ENCODE measurements at regions not wholly inside any gene's neighbourhood (a gene's known extent, or its start where the extent isn't known, plus 50 kb on each side); places are given as distances from the start of the nearest gene placed in this dataset.

- 77% methylated on average over 19 of the region's 19 CpGs for WGBS
- peaks cover 30% of the 10 kb centered on the region for H3K4me1 ChIP-seq (ENCODE audit: control insufficient read depth, insufficient read depth, low read depth, low read length)
- no peak overlapping the region for H2AFZ ChIP-seq (ENCODE audit: low read depth, low read length)
- H2BK15ac ChIP-seq (ENCODE audit: low read depth, poor library complexity, severe bottlenecking), result no peak overlapping the region
- no peak overlapping the region for H4K8ac ChIP-seq (ENCODE audit: low read length)
- H3K4me3 ChIP-seq (ENCODE audit: insufficient read depth in 1 of 2, low read depth in 1 of 2, low read length in 2 of 2), result no peak overlapping the region
- no peak overlapping the region for H2AK5ac ChIP-seq (ENCODE audit: low read length, severe bottlenecking)
- no peak for DNase-seq
- no peak overlapping the region for H3K18ac ChIP-seq (ENCODE audit: low read depth in 1 of 2, low read length in 2 of 2)
- H2BK120ac ChIP-seq (ENCODE audit: low read depth, low read length), result no peak overlapping the region
- peaks cover 0 to 32% of the 10 kb centered on the region in 2 experiments for H3K27me3 ChIP-seq (ENCODE audit: control insufficient read depth in 1 of 2, insufficient read depth in 1 of 2, low read length in 2 of 2)
- no peaks in the 10 kb centered on the region for H3K36me3 ChIP-seq (ENCODE audit: control insufficient read depth in 1 of 2, insufficient read depth in 2 of 2, low read depth in 1 of 2, low read length in 2 of 2)
- no peak overlapping the region for H2BK5ac ChIP-seq (ENCODE audit: low read depth, low read length, poor library complexity, severe bottlenecking)
- no peaks in the 10 kb centered on the region for H3K79me1 ChIP-seq (replicated peaks; ENCODE audit: low read length, poor library complexity, severe bottlenecking)
- no peak overlapping the region for H3K23ac ChIP-seq (ENCODE audit: low read length in 2 of 2)
- no peak overlapping the region for H3K4ac ChIP-seq (ENCODE audit: low read depth in 1 of 2, low read length in 2 of 2)
- H2BK12ac ChIP-seq (ENCODE audit: low read length in 2 of 2), result no peak overlapping the region
- H3K9me3 ChIP-seq (ENCODE audit: control insufficient read depth, low read length), result no peaks in the 10 kb centered on the region
- H3K27ac ChIP-seq (ENCODE audit: low read length, poor library complexity, severe bottlenecking), result no peak overlapping the region
- no peak overlapping the region for H4K91ac ChIP-seq (ENCODE audit: low read length)
- no peak overlapping the region for H3K14ac ChIP-seq (ENCODE audit: low read length in 2 of 2)
- H3K9ac ChIP-seq (ENCODE audit: low read length), result no peak overlapping the region
- no peak overlapping the region for H3K4me2 ChIP-seq (ENCODE audit: low read length, poor library complexity, severe bottlenecking)
Observed at GRCh38 chr6:166750108-166750793, 123.2 kb upstream of the RPS6KA2 start.

- H3K4ac ChIP-seq (ENCODE audit: low read depth in 1 of 2, low read length in 2 of 2), result no peak overlapping the region
- WGBS, result 78% methylated on average over 4 of the region's 6 CpGs
Observed at GRCh38 chr6:166749666-166750065, 122.6 kb upstream of the RPS6KA2 start.

DNA sequence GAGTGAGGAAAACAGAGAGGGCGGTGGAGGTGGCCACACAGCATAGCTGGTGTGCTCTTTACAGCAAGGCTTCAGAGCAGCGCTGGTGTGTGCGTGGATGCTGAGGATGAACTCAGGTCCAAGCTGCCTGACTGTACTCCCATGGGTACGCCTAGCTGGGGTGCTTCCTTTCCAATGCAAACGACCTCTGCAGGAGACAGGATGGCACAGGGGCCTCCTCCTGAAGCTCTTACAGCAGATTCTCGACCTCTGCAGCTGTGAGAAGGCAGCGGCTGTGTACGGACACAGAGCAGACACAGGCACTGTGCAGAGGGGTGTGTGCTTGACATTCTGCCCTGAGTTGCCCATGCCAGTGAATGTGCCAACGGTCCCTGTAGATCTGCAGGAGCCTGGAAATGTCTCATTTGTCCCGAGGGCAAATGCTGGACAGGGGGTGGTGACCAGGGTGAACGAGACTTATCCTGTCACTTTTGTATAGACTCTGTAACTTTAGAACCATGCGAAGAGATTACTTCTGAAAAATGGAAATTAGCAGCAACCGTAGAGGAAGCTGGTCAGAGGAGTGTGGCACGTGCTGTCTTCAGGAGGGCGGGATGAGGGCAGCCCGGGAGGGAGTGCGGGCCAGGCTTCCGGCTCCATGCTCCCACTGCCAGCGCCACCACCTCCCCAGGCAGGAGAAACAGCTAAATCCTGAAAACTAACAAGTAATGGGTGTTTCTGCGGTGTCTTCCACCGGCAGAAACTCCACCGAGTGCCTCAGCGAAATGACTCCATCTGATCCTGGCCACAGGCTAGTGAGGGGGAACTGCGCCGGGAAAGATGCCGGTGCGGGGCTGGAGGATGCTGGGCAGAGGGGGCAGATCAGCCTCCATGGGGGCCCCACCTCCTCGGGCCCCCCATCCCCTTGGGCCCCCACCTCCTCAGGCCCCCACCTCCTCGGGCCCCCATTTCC is 120.9 kb upstream of the RPS6KA2 start:
- Histone ChIP-seq H2AFZ (ENCODE audit: low read depth, low read length) (no peak overlapping the region), H4K91ac (ENCODE audit: low read length) (no peak overlapping the region), H4K8ac (ENCODE audit: low read length) (no peak overlapping the region), H3K4me3 (ENCODE audit: insufficient read depth in 1 of 2, low read depth in 1 of 2, low read length in 2 of 2) (no peak overlapping the region), H3K23ac (ENCODE audit: low read length in 2 of 2) (no peak overlapping the region), H3K4me2 (ENCODE audit: low read length, poor library complexity, severe bottlenecking) (no peak overlapping the region), H2BK120ac (ENCODE audit: low read depth, low read length) (no peak overlapping the region), H3K4me1 (ENCODE audit: control insufficient read depth, insufficient read depth, low read depth, low read length) (peaks cover 38% of the 10 kb centered on the region), H3K4ac (ENCODE audit: low read depth in 1 of 2, low read length in 2 of 2) (no peak overlapping the region), H3K14ac (ENCODE audit: low read length in 2 of 2) (no peak overlapping the region), H2AK5ac (ENCODE audit: low read length, severe bottlenecking) (no peak overlapping the region), H3K27me3 (ENCODE audit: control insufficient read depth in 1 of 2, insufficient read depth in 1 of 2, low read length in 2 of 2) (peaks cover 0 to 32% of the 10 kb centered on the region in 2 experiments), H2BK5ac (ENCODE audit: low read depth, low read length, poor library complexity, severe bottlenecking) (no peak overlapping the region), H3K36me3 (ENCODE audit: control insufficient read depth in 1 of 2, insufficient read depth in 2 of 2, low read depth in 1 of 2, low read length in 2 of 2) (no peaks in the 10 kb centered on the region), H3K9ac (ENCODE audit: low read length) (no peak overlapping the region), H3K18ac (ENCODE audit: low read depth in 1 of 2, low read length in 2 of 2) (no peak overlapping the region), H2BK12ac (ENCODE audit: low read length in 2 of 2) (no peak overlapping the region), H3K79me1 (replicated peaks; ENCODE audit: low read length, poor library complexity, severe bottlenecking) (no peaks in the 10 kb centered on the region), H3K9me3 (ENCODE audit: control insufficient read depth, low read length) (no peaks in the 10 kb centered on the region), H2BK15ac (ENCODE audit: low read depth, poor library complexity, severe bottlenecking) (no peak overlapping the region), H3K27ac (ENCODE audit: low read length, poor library complexity, severe bottlenecking) (no peak overlapping the region)
- DNase-seq, result no peak
- 81% methylated on average over 27 of the region's 29 CpGs for WGBS

More at GRCh38 chr6:166749666-166750065, 122.6 kb upstream of the RPS6KA2 start:
- no peak overlapping the region for H2BK5ac ChIP-seq (ENCODE audit: low read depth, low read length, poor library complexity, severe bottlenecking)
- no peak overlapping the region for H2BK15ac ChIP-seq (ENCODE audit: low read depth, poor library complexity, severe bottlenecking)
- no peaks in the 10 kb centered on the region for H3K9me3 ChIP-seq (ENCODE audit: control insufficient read depth, low read length)
- H4K8ac ChIP-seq (ENCODE audit: low read length), result no peak overlapping the region
- H2BK120ac ChIP-seq (ENCODE audit: low read depth, low read length), result no peak overlapping the region
- no peak overlapping the region for H2BK12ac ChIP-seq (ENCODE audit: low read length in 2 of 2)
- H3K9ac ChIP-seq (ENCODE audit: low read length), result no peak overlapping the region
- no peak overlapping the region for H3K18ac ChIP-seq (ENCODE audit: low read depth in 1 of 2, low read length in 2 of 2)
- H3K4me1 ChIP-seq (ENCODE audit: control insufficient read depth, insufficient read depth, low read depth, low read length), result peaks cover 30% of the 10 kb centered on the region
- no peak overlapping the region for H3K23ac ChIP-seq (ENCODE audit: low read length in 2 of 2)
- no peak for DNase-seq
- H2AK5ac ChIP-seq (ENCODE audit: low read length, severe bottlenecking), result peak overlapping the region; percentile 41
- H3K79me1 ChIP-seq (replicated peaks; ENCODE audit: low read length, poor library complexity, severe bottlenecking), result no peaks in the 10 kb centered on the region
- H3K14ac ChIP-seq (ENCODE audit: low read length in 2 of 2), result no peak overlapping the region
- H3K27me3 ChIP-seq (ENCODE audit: control insufficient read depth in 1 of 2, insufficient read depth in 1 of 2, low read length in 2 of 2), result peaks cover 0 to 31% of the 10 kb centered on the region in 2 experiments
- H2AFZ ChIP-seq (ENCODE audit: low read depth, low read length), result no peak overlapping the region
- no peak overlapping the region for H4K91ac ChIP-seq (ENCODE audit: low read length)
- no peak overlapping the region for H3K4me3 ChIP-seq (ENCODE audit: insufficient read depth in 1 of 2, low read depth in 1 of 2, low read length in 2 of 2)
- H3K27ac ChIP-seq (ENCODE audit: low read length, poor library complexity, severe bottlenecking), result no peak overlapping the region
- H3K4me2 ChIP-seq (ENCODE audit: low read length, poor library complexity, severe bottlenecking), result no peak overlapping the region
- no peaks in the 10 kb centered on the region for H3K36me3 ChIP-seq (ENCODE audit: control insufficient read depth in 1 of 2, insufficient read depth in 2 of 2, low read depth in 1 of 2, low read length in 2 of 2)

Data from mesenchymal stem cell (in vitro differentiated cells and primary cell).